ENCODE measurements at regions not wholly inside any gene's neighbourhood (a gene's known extent, or its start where the extent isn't known, plus 50 kb on each side); places are given as distances from the start of the nearest gene placed in this dataset.

- no peak for TF ChIP-seq CREM (CRISPR knock-in tag; IDR thresholded peaks at IDR 0.05)
- TF ChIP-seq CTCF (IDR thresholded peaks at IDR 0.05) = no peak
- no peak for TF ChIP-seq ESRRA (CRISPR knock-in tag; IDR thresholded peaks at IDR 0.05; ENCODE audit: borderline replicate concordance)
- TF ChIP-seq USF1 (CRISPR knock-in tag; IDR thresholded peaks at IDR 0.05) = no peak
- TF ChIP-seq FOXP1 (CRISPR knock-in tag; IDR thresholded peaks at IDR 0.05; ENCODE audit: borderline replicate concordance) = no peak
- TF ChIP-seq HMGXB4 (CRISPR knock-in tag; IDR thresholded peaks at IDR 0.05) = no peak
- TF ChIP-seq NR2C2 (CRISPR knock-in tag; IDR thresholded peaks at IDR 0.05) = no peak
- TF ChIP-seq, protein P1, sequence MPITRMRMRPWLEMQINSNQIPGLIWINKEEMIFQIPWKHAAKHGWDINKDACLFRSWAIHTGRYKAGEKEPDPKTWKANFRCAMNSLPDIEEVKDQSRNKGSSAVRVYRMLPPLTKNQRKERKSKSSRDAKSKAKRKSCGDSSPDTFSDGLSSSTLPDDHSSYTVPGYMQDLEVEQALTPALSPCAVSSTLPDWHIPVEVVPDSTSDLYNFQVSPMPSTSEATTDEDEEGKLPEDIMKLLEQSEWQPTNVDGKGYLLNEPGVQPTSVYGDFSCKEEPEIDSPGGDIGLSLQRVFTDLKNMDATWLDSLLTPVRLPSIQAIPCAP (CRISPR knock-in tag; IDR thresholded peaks at IDR 0.05) = no peak
- no peak for TF ChIP-seq OVOL2 (CRISPR knock-in tag; IDR thresholded peaks at IDR 0.05; ENCODE audit: borderline replicate concordance)
- TF ChIP-seq ZBTB21 (CRISPR knock-in tag; IDR thresholded peaks at IDR 0.05; ENCODE audit: borderline replicate concordance) = no peak
Observed at GRCh38 chr12:41941079-41941478, 203.6 kb downstream of the GXYLT1 start.

Data from WTC11 (cell line).